GM13976 (cell line): ENCODE measurements at regions not wholly inside any gene's neighbourhood (a gene's known extent, or its start where the extent isn't known, plus 50 kb on each side); places are given as distances from the start of the nearest gene placed in this dataset.

Experiments used
- DNase-seq: peaks from one replicate; pipeline ENCODE4 v3.0.0; 2012; ENCODE audit warnings: low spot score
- CTCF ChIP-seq: IDR thresholded peaks from 2 replicates; pipeline ENCODE4 v1.5.1; 2012; ENCODE audit warnings: borderline replicate concordance, mild to moderate bottlenecking; ENCODE audit not compliant: insufficient read depth; ENCODE audit errors: extremely low read depth, missing control alignments, control extremely low read depth
- in situ Hi-C: fragments of 300-500 bp; cut with MboI; formaldehyde crosslinking; loops from one replicate; pipeline ENCODE4 v1.12.0; 2022; ENCODE audit warnings: low sequenced_read_pairs, mixed read lengths, inconsistent platforms; ENCODE audit not compliant: unreplicated experiment

DNA sequence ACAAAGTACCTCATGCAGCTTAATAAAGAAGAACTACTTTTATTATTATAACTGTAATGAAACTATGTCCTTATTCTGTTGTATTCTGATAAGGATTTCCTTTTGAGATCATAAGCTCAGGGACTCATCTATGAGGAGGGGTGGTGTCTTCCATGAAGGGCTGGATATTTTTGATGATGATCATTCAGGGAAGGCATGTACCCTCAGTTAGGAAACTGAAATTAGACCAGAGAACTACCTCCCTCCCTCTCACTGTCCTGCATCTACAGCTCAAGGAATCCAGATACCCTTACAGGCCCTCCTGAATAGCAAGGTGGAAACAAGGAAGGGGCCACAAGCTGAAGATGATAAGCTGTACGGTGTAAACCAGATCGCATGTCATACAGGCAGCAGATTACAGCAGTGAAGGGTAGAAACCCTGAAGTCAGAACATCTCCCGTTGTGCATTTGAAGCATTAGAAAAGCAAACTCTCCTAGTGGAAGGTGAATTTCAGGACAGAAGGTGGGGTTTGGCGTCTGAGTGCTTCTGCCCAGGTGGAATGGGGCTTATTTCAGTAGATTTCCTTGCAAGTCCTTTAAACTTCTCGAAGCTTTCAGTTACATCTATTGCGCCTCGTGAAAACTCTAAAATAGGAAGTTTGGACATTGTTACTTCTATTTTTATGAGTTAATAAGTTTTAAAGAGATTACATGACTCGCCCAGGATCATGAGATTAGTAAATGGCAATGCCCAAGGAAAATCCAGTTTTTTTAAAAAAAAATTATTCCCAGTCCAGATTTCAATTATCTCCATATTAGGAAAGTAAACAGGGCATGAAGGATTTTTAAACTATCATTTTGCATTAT is 101.1 kb upstream of the HNRNPU start:
- in situ Hi-C loops = no loop called here
- DNase-seq = no peak

GRCh38 chr1:244964112-244964971 is 100.0 kb upstream of the HNRNPU start:
- DNase-seq = no peak
- TF ChIP-seq CTCF = no peak
- in situ Hi-C loops = no loop called here

More for the DNA sequence above, 101.1 kb upstream of the HNRNPU start:
- TF ChIP-seq CTCF = no peak

GRCh38 chr1:244963231-244963826 is 99.0 kb upstream of the HNRNPU start:
- in situ Hi-C loops = no loop called here
- no peak for TF ChIP-seq CTCF
- no peak for DNase-seq

- DNase-seq = no peak
- in situ Hi-C loops = no loop called here
- no peak for TF ChIP-seq CTCF
These were observed 97.8 kb upstream of the HNRNPU start for GRCh38 chr1:244962130-244962529.

- no peak for TF ChIP-seq CTCF
- in situ Hi-C loops = no loop called here
- DNase-seq = no peak
These were observed 96.6 kb upstream of the HNRNPU start for GRCh38 chr1:244960904-244961303.

DNA sequence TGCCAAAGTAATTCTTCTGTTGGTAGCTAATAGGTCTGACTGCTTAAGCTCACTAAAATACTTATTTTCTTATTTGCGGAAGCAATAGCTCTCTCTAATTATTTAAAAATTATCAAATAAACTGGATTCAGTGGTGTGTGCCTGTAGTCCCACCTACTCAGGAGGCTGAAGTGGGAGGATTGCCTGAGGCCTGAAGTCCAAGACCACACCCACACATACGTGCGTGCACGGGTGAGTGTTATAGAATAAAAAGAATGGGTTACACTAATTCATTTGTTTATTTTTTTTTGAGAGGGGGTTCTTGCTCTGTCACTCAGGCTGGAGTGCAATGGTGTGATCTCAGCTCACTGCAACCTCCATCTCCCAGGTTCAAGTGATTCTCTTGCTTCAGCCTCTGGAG is 94.2 kb upstream of the HNRNPU start:
- TF ChIP-seq CTCF = no peak
- in situ Hi-C loops = no loop called here
- DNase-seq = no peak
